Activated CD8-positive, alpha-beta T cell treated with anti-CD3 and anti-CD28 coated beads for 36 hours (primary cell): ENCODE measurements at regions not wholly inside any gene's neighbourhood (a gene's known extent, or its start where the extent isn't known, plus 50 kb on each side); places are given as distances from the start of the nearest gene placed in this dataset.

ENCODE experiments used
- ATAC-seq: fragments of 200-7000 bp; cut with Tn5 transposase; one replicate; pipeline ENCODE4 v1.10.0; 2021; ENCODE audit warnings: mild to moderate bottlenecking, moderate library complexity
- CTCF ChIA-PET: fragments of 350-600 bp; sonication (Branson Sonifier 250); formaldehyde crosslinking; loops from one replicate; lab custom pipeline; 2021; ENCODE audit warnings: antibody characterized with exemption; lab: Charles Lee
- POLR2A ChIA-PET: fragments of 350-600 bp; sonication (Branson Sonifier 250); formaldehyde crosslinking; loops from one replicate; lab custom pipeline; 2021; ENCODE audit warnings: antibody characterized with exemption; lab: Charles Lee
- DNase-seq: peaks from one replicate; pipeline ENCODE4 v3.0.0-alpha.2; 2020
- H3K27ac Mint-ChIP-seq: one replicate; pipeline ENCODE4 v1.8.0; 2021; ENCODE audit warnings: mild to moderate bottlenecking, mixed read lengths
- H3K27me3 Mint-ChIP-seq: one replicate; pipeline ENCODE4 v1.8.0; 2021; ENCODE audit warnings: mixed read lengths
- H3K36me3 Mint-ChIP-seq: one replicate; pipeline ENCODE4 v1.8.0; 2021; ENCODE audit warnings: low read depth, mixed read lengths
- H3K4me1 Mint-ChIP-seq: one replicate; pipeline ENCODE4 v1.8.0; 2021; ENCODE audit warnings: low read depth, mixed read lengths
- H3K4me3 Mint-ChIP-seq: one replicate; pipeline ENCODE4 v1.8.0; 2021; ENCODE audit warnings: mild to moderate bottlenecking, moderate library complexity, mixed read lengths
- H3K9me3 Mint-ChIP-seq: one replicate; pipeline ENCODE4 v1.8.0; 2021; ENCODE audit warnings: mixed read lengths
- intact Hi-C: fragments of 100-400 bp; cut with micrococcal nuclease; formaldehyde crosslinking; loops from one replicate; pipeline ENCODE4 v1.10.0; 2022
- TF ChIP-seq, protein P1 (sequence below): fragments of 200-600 bp; IDR thresholded peaks from one replicate; pipeline ENCODE4 v1.8.0; 2022; ENCODE audit warnings: antibody characterized with exemption, mild to moderate bottlenecking

DNA sequence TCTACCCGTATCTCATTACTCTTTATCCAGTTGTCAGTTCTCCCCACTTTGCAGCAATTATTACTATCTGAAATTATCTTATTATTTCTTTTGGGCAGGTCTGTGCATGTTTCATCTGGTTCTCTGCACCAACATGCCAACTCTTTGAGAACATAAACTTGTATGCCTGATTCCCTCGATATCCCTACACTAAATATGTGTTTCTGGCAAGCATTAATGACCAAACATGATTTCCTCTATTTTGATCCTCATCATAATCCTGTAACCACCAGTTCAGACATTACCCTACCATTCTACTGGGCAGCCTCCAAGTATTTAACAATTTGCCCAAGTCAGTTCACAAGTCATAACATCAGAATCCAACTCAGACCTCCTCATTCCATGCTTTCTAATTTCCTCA, 426.1 kb downstream of the FOXO1 start:
- POLR2A ChIA-PET = interaction anchor here (0.8 to 1.2 kb wide), 2 partner anchors 8 to 68 kb away, joined by 3 read pairs; no protein-coding TSS in a partner anchor
- DNase-seq (no peak), ATAC-seq (no peak)
- TF ChIP-seq, protein P1, sequence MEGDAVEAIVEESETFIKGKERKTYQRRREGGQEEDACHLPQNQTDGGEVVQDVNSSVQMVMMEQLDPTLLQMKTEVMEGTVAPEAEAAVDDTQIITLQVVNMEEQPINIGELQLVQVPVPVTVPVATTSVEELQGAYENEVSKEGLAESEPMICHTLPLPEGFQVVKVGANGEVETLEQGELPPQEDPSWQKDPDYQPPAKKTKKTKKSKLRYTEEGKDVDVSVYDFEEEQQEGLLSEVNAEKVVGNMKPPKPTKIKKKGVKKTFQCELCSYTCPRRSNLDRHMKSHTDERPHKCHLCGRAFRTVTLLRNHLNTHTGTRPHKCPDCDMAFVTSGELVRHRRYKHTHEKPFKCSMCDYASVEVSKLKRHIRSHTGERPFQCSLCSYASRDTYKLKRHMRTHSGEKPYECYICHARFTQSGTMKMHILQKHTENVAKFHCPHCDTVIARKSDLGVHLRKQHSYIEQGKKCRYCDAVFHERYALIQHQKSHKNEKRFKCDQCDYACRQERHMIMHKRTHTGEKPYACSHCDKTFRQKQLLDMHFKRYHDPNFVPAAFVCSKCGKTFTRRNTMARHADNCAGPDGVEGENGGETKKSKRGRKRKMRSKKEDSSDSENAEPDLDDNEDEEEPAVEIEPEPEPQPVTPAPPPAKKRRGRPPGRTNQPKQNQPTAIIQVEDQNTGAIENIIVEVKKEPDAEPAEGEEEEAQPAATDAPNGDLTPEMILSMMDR = no peak
- CTCF ChIA-PET = interaction anchor here (0.8 to 1.4 kb wide), 2 partner anchors 11 to 26 kb away, joined by 3 to 4 read pairs; no protein-coding TSS in a partner anchor
- Mint-ChIP-seq H3K4me3 (no peak overlapping the region), H3K27ac (no peak overlapping the region), H3K36me3 (no peaks in the 10 kb centered on the region), H3K9me3 (no peaks in the 10 kb centered on the region), H3K4me1 (no peaks in the 10 kb centered on the region), H3K27me3 (no peaks in the 10 kb centered on the region)
- intact Hi-C loops = no loop called here

DNA sequence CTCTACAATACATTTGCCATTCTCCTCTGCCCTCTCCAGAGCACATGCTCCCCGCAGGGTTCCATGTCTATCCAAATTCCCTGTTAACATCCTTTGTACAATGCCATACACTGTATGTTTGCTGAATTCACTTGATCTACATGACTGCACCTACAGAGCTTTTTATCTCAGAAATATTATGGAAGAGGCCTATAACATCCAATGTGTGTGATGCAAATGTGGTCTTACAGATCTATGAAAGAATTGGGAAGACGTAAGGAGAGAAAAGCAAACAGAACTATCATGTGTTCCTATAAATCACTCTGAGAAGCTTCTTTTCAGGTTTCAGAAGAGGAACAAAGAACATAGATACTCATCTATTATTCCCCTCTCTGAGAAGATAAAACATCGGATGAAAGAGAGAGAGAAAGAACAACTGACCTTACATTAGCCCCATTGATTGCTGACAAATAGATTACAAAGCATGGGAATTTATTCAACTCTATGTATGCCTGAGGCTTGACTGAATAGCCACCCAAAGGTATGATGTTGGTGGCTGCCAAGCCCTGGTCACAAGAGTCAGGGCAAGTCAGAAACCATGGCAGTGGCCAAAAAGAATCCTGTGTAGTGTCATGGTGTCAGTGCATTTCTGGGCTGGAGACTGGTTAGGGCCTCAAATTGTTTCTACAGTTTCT, 425.2 kb downstream of the FOXO1 start:
- no peak overlapping the region for H3K4me3 Mint-ChIP-seq
- intact Hi-C loops = no loop called here
- peaks cover under 1% of the 10 kb centered on the region for H3K9me3 Mint-ChIP-seq
- no peak for DNase-seq
- H3K36me3 Mint-ChIP-seq = no peaks in the 10 kb centered on the region
- H3K27me3 Mint-ChIP-seq = no peaks in the 10 kb centered on the region
- POLR2A ChIA-PET = interaction anchor here (1.2 kb wide), 1 partner anchor 9 kb away, joined by 3 read pairs; no protein-coding TSS in a partner anchor
- ATAC-seq = no peak
- TF ChIP-seq, protein P1 = no peak
- H3K4me1 Mint-ChIP-seq = peaks cover 6% of the 10 kb centered on the region
- no peak overlapping the region for H3K27ac Mint-ChIP-seq
- CTCF ChIA-PET = interaction anchor here (0.8 to 1.4 kb wide), 2 partner anchors 10 to 25 kb away, joined by 3 to 4 read pairs; no protein-coding TSS in a partner anchor

DNA sequence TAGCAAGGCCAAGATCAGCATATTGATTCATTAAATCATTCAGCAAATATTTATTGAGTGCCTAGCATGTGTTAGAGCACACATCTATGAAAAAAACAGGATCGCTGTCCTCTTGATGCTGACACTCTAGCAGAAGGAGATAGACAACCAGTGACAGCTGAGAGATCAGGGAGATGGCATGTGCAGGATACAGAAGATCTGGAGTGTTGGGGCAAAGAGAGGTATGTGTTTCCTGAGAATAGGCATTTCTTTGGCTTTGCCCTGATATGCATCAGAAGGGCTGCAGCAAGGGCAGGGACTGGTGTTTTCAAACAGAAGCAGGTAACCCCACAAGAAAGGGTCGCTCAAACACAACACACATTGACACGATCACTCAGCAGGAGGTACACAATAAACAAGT, 423.4 kb downstream of the FOXO1 start:
- ATAC-seq = no peak
- Mint-ChIP-seq H3K4me3 (no peak overlapping the region), H3K9me3 (peaks cover 6% of the 10 kb centered on the region)

DNA sequence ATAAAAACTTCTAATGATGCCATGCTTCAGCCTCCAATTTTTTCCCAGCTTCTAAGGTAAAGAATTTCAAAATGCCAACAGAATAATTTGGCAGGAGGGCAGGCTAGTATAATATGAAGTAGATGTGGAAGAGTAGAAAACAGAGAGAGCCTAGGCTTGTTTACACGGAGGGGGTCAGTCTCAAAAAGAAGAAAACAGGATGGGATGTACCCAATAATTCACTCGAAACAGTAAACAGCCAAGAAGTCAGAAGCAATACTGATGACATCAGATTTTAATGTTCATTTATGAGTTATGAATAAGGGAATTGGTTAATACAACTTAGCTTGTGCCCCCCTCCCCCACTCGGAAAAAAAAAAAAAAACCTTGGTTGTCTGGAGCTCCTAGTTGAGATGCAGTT, 422.5 kb downstream of the FOXO1 start:
- H3K27ac Mint-ChIP-seq = no peak overlapping the region
- intact Hi-C loops = no loop called here
- DNase-seq (no peak), ATAC-seq (no peak)
- H3K27me3 Mint-ChIP-seq = no peaks in the 10 kb centered on the region
- H3K36me3 Mint-ChIP-seq = peaks cover 4% of the 10 kb centered on the region
- no peak overlapping the region for H3K4me3 Mint-ChIP-seq
- H3K9me3 Mint-ChIP-seq = peaks cover 11% of the 10 kb centered on the region
- H3K4me1 Mint-ChIP-seq = peaks cover 22% of the 10 kb centered on the region
- ChIA-PET CTCF (no interaction called here), POLR2A (no interaction called here)
- TF ChIP-seq, protein P1 = no peak

More for the DNA sequence above, 423.4 kb downstream of the FOXO1 start:
- ChIA-PET POLR2A (no interaction called here), CTCF (no interaction called here)
- H3K27me3 Mint-ChIP-seq = no peaks in the 10 kb centered on the region
- no peaks in the 10 kb centered on the region for H3K36me3 Mint-ChIP-seq
- intact Hi-C loops = no loop called here
- no peak overlapping the region for H3K27ac Mint-ChIP-seq
- no peak for DNase-seq
- H3K4me1 Mint-ChIP-seq = peaks cover 15% of the 10 kb centered on the region
- TF ChIP-seq, protein P1 = no peak

DNA sequence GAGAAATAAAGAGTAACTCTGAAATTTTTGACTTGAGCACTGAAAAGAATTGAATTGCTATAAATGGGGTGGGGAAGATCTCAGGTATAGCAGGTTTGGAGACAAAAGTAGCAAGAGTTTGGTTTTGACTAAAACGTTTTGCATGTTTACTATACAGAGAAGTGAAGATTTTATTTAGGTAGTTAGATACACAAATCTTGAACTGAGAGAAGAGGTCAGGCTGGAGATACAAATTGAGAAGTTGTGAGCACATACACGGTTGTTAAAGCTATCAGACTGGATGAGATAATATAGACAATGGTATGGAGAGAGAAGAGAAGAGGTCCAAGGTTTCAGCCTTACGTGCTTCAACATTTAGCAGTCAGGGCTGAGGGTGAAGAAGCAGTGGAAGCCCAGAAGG, 420.9 kb downstream of the FOXO1 start:
- intact Hi-C loops = no loop called here
- ChIA-PET POLR2A (no interaction called here), CTCF (no interaction called here)
- TF ChIP-seq, protein P1 = no peak
- Mint-ChIP-seq H3K4me1 (peaks cover 22% of the 10 kb centered on the region), H3K27me3 (no peaks in the 10 kb centered on the region), H3K4me3 (no peak overlapping the region), H3K9me3 (peaks cover 20% of the 10 kb centered on the region), H3K27ac (no peak overlapping the region), H3K36me3 (peaks cover 4% of the 10 kb centered on the region)
- ATAC-seq (no peak), DNase-seq (no peak)
